Ishikawa (cell line): ENCODE measurements at regions not wholly inside any gene's neighbourhood (a gene's known extent, or its start where the extent isn't known, plus 50 kb on each side); places are given as distances from the start of the nearest gene placed in this dataset.

Experiments used
- CEBPB ChIP-seq: IDR thresholded peaks from 2 replicates; pipeline ENCODE4 v1.6.1; 2012
- CREB1 ChIP-seq: IDR thresholded peaks from 2 replicates; pipeline ENCODE4 v1.6.1; 2012; ENCODE audit warnings: low read depth
- EGR1 ChIP-seq: IDR thresholded peaks from 2 replicates; pipeline ENCODE4 v1.6.1; 2012
- EP300 ChIP-seq: IDR thresholded peaks from 2 replicates; pipeline ENCODE4 v1.6.1; 2012; ENCODE audit warnings: borderline replicate concordance
- FOXM1 ChIP-seq: IDR thresholded peaks from 2 replicates; pipeline ENCODE4 v1.6.1; 2012; ENCODE audit warnings: low read depth, borderline replicate concordance
- NFIC ChIP-seq: IDR thresholded peaks from 2 replicates; pipeline ENCODE4 v1.6.1; 2012
- RAD21 ChIP-seq: IDR thresholded peaks from 2 replicates; pipeline ENCODE4 v1.6.1; 2012; ENCODE audit warnings: low read depth
- TAF1 ChIP-seq: IDR thresholded peaks from 2 replicates; pipeline ENCODE4 v1.6.1; 2012; ENCODE audit warnings: low read depth, mild to moderate bottlenecking
- TCF12 ChIP-seq: IDR thresholded peaks from 2 replicates; pipeline ENCODE4 v1.6.1; 2012; ENCODE audit warnings: low read depth
- TEAD4 ChIP-seq: IDR thresholded peaks from 2 replicates; pipeline ENCODE4 v1.6.1; 2012
- YY1 ChIP-seq: IDR thresholded peaks from 2 replicates; pipeline ENCODE4 v1.6.1; 2012; ENCODE audit warnings: low read depth
- ZBTB7A ChIP-seq: IDR thresholded peaks from 2 replicates; pipeline ENCODE4 v1.6.1; 2012; ENCODE audit warnings: low read depth
- TF ChIP-seq, protein P1 (sequence below): IDR thresholded peaks from 2 replicates; pipeline ENCODE4 v1.6.1; 2012; ENCODE audit warnings: low read depth, mild to moderate bottlenecking
- TF ChIP-seq, protein P2 (sequence below): IDR thresholded peaks from 2 replicates; pipeline ENCODE4 v1.6.1; 2012
- TF ChIP-seq, protein P3 (sequence below): IDR thresholded peaks from 2 replicates; pipeline ENCODE4 v1.6.1; 2012

DNA sequence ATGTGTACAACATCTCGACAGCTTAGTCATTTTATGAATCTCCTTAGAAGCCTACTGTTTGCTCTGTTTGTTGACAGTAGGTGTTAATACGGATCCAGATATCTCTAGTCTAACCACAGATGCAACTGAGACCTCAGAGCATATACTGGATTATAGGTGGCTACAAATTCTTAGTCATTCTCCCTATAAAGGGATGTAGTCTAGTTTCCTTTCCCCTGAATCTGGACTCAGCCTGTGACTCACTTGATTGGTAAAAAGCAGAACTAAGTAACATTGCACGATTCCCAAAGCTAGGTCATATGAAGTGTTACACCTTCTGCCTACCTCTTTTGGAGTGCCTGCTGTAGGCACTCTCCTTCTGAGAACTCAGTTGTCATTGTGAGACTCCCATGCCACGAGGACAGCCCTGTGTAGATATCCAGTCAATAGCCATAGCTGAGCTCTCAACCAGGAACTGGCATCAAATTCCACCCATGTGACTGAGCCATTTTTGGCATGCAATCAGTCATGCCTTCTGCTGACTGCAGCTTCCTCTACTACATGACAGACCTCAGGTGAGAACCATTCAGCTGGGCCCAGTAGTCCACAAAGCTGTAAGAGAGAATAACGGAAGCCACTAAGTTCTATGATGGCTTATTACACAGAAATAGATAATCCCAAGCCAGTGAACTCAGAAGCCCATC lies 135.9 kb upstream of the CHRM3 start:
- TF ChIP-seq CREB1 = no peak
- no peak for TF ChIP-seq FOXM1
- TF ChIP-seq, protein P1, sequence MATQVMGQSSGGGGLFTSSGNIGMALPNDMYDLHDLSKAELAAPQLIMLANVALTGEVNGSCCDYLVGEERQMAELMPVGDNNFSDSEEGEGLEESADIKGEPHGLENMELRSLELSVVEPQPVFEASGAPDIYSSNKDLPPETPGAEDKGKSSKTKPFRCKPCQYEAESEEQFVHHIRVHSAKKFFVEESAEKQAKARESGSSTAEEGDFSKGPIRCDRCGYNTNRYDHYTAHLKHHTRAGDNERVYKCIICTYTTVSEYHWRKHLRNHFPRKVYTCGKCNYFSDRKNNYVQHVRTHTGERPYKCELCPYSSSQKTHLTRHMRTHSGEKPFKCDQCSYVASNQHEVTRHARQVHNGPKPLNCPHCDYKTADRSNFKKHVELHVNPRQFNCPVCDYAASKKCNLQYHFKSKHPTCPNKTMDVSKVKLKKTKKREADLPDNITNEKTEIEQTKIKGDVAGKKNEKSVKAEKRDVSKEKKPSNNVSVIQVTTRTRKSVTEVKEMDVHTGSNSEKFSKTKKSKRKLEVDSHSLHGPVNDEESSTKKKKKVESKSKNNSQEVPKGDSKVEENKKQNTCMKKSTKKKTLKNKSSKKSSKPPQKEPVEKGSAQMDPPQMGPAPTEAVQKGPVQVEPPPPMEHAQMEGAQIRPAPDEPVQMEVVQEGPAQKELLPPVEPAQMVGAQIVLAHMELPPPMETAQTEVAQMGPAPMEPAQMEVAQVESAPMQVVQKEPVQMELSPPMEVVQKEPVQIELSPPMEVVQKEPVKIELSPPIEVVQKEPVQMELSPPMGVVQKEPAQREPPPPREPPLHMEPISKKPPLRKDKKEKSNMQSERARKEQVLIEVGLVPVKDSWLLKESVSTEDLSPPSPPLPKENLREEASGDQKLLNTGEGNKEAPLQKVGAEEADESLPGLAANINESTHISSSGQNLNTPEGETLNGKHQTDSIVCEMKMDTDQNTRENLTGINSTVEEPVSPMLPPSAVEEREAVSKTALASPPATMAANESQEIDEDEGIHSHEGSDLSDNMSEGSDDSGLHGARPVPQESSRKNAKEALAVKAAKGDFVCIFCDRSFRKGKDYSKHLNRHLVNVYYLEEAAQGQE = no peak
- TF ChIP-seq NFIC = no peak
- TF ChIP-seq, protein P2, sequence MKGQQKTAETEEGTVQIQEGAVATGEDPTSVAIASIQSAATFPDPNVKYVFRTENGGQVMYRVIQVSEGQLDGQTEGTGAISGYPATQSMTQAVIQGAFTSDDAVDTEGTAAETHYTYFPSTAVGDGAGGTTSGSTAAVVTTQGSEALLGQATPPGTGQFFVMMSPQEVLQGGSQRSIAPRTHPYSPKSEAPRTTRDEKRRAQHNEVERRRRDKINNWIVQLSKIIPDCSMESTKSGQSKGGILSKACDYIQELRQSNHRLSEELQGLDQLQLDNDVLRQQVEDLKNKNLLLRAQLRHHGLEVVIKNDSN = 0 out of 2 replicates have a peak, but pooled peaks have one; percentile 21
- TF ChIP-seq YY1 = no peak
- no peak for TF ChIP-seq ZBTB7A

DNA sequence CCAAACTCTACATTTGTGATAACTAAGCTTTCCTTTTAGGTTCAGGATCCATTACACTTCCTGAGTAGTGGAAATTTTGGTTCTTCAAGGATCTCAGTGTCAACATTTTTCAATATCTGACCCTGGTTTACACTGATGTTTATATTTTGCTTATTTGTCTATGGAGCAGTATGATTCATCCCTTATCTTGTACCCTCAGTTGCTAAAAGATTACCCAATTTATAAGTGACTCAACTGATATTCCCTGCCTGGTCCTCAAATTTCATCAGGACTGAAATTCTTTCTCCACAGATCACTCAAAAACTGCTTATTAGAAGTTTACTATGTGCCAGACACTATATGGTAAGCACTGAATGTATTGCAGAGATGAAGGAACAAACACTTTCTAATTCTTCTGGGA lies 139.1 kb upstream of the CHRM3 start:
- TF ChIP-seq TAF1 (no peak), ZBTB7A (no peak), RAD21 (no peak), EP300 (no peak), YY1 (no peak), NFIC (no peak), FOXM1 (no peak), EGR1 (no peak), CREB1 (no peak), TEAD4 (no peak)
- TF ChIP-seq, protein P3, sequence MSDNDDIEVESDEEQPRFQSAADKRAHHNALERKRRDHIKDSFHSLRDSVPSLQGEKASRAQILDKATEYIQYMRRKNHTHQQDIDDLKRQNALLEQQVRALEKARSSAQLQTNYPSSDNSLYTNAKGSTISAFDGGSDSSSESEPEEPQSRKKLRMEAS = no peak
- TF ChIP-seq, protein P2 = no peak

DNA sequence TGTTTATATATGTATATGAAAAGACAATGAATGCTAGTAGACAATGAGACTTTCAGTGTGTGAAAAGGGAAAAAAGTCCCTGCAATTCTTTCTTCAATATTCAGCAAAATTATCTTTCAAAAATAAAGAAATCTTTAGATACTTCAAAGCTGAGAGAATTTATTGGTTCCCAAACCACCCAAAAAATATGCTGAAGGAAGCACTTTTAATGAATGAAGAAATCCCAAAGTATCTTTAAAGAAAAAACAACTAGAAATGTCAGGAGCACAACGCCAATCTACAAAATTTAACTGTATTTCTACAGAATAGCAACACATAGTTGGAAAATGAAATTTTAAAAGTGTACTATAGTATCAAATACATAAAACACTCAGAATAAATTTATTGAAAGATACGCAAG lies 142.3 kb upstream of the CHRM3 start:
- TF ChIP-seq CEBPB (no peak), YY1 (no peak), RAD21 (no peak), NFIC (no peak), EGR1 (no peak), TCF12 (no peak), FOXM1 (no peak), CREB1 (no peak), TEAD4 (no peak)
- TF ChIP-seq, protein P2 = no peak
- TF ChIP-seq, protein P1 = no peak

DNA sequence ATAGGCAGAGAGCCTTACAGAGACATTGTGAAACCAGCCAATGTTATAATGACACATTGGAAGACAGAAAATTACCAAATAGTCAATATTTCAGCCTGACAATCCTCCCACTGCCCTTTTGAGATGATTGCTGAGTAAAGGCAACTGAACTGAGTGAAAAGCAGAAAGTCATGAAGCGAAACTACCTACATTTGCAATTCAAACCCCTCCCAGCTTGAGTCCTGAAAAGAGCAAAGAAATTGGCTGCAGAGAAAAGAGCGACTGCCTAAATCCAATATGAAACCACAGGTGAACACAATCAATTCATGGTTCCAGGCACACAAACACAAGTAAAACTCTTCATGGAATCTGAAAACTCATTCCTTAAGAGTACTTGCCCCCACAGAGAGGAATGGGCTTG lies 143.4 kb upstream of the CHRM3 start:
- TF ChIP-seq CREB1 = no peak
- no peak for TF ChIP-seq NFIC
- no peak for TF ChIP-seq TEAD4
- TF ChIP-seq TCF12 = no peak
- no peak for TF ChIP-seq TAF1
- TF ChIP-seq, protein P1 = no peak

DNA sequence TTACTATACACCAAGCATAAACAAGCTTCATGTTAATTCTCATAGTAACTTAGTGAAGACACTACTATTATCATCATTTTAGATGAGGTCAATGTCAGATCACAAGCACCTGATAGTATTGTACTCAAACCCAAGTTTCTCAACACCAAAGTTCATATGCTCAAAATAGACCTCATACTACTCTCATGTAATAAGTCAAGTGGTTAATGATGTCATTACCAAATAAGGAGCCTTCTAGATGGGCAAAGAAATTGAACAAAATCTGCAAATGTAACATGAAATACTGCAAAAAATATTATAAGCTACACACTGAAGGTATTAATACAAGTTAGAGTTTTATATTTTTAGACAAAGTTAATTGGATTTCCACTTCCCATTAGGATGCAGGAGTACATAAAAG lies 144.0 kb upstream of the CHRM3 start:
- TF ChIP-seq, protein P3 = no peak
- no peak for TF ChIP-seq CREB1
- TF ChIP-seq EGR1 = no peak
- TF ChIP-seq ZBTB7A = no peak
- TF ChIP-seq, protein P2 = no peak
- no peak for TF ChIP-seq EP300
